ENCODE measurements at regions not wholly inside any gene's neighbourhood (a gene's known extent, or its start where the extent isn't known, plus 50 kb on each side); places are given as distances from the start of the nearest gene placed in this dataset.

- H3K27me3 ChIP-seq (ENCODE audit: control insufficient read depth, insufficient read depth, low read length, poor library complexity, severe bottlenecking), result no peaks in the 10 kb centered on the region
- TF ChIP-seq CTCF (conservative IDR thresholded peaks at IDR 0.05), result no peak
- no peaks in the 10 kb centered on the region for H3K36me3 ChIP-seq (ENCODE audit: control insufficient read depth, insufficient read depth, low read length)
- no peaks in the 10 kb centered on the region for H3K9me3 Mint-ChIP-seq
- H3K36me3 Mint-ChIP-seq (ENCODE audit: low read depth), result peaks cover 4% of the 10 kb centered on the region
- H3K27ac Mint-ChIP-seq, result no peak overlapping the region
- H3K9ac ChIP-seq (ENCODE audit: extremely low read depth, low read length, poor library complexity, severe bottlenecking), result no peak overlapping the region
- H3K4me1 ChIP-seq (ENCODE audit: control insufficient read depth, insufficient read depth, low read length), result peaks cover 4% of the 10 kb centered on the region
- no peak for DNase-seq
- peaks cover 9% of the 10 kb centered on the region for H3K9me3 ChIP-seq (ENCODE audit: control insufficient read depth, low read length)
- H3K4me3 ChIP-seq (ENCODE audit: low read length), result no peak overlapping the region
- peaks cover 23% of the 10 kb centered on the region for H3K4me1 Mint-ChIP-seq
- H3K27ac ChIP-seq (ENCODE audit: low read depth, low read length), result no peak overlapping the region
- H3K4me3 Mint-ChIP-seq, result no peak overlapping the region
- H3K27me3 Mint-ChIP-seq (ENCODE audit: insufficient read depth), result no peaks in the 10 kb centered on the region
These were observed 741.7 kb downstream of the RERGL start for GRCh38 chr12:17348311-17348710.

GRCh38 chr12:17344649-17345048 is 738.7 kb upstream of the LMO3 start:
- 98 to 100% methylated on average over 1 of the region's 1 CpG for WGBS, 2 experiments (ENCODE audit: insufficient coverage in 1 of 2, insufficient read length in 1 of 2)
- Mint-ChIP-seq H3K27me3 (ENCODE audit: insufficient read depth) (no peaks in the 10 kb centered on the region), H3K4me1 (peaks cover 33% of the 10 kb centered on the region), H3K4me3 (no peak overlapping the region), H3K36me3 (ENCODE audit: low read depth) (peaks cover 6% of the 10 kb centered on the region), H3K9me3 (peaks cover 2% of the 10 kb centered on the region), H3K27ac (no peak overlapping the region)
- Histone ChIP-seq H3K27me3 (ENCODE audit: control insufficient read depth, insufficient read depth, low read length, poor library complexity, severe bottlenecking) (no peaks in the 10 kb centered on the region), H3K9ac (ENCODE audit: extremely low read depth, low read length, poor library complexity, severe bottlenecking) (no peak overlapping the region), H3K4me3 (ENCODE audit: low read length) (no peak overlapping the region), H3K27ac (ENCODE audit: low read depth, low read length) (no peak overlapping the region), H3K36me3 (ENCODE audit: control insufficient read depth, insufficient read depth, low read length) (no peaks in the 10 kb centered on the region), H3K9me3 (ENCODE audit: control insufficient read depth, low read length) (peaks cover 13% of the 10 kb centered on the region), H3K4me1 (ENCODE audit: control insufficient read depth, insufficient read depth, low read length) (peaks cover 2% of the 10 kb centered on the region)
- peak; percentile 47 for DNase-seq
- no peak for TF ChIP-seq CTCF (conservative IDR thresholded peaks at IDR 0.05)

- Histone ChIP-seq H3K9me3 (ENCODE audit: control insufficient read depth, low read length) (peaks cover 23% of the 10 kb centered on the region), H3K27me3 (ENCODE audit: control insufficient read depth, insufficient read depth, low read length, poor library complexity, severe bottlenecking) (no peaks in the 10 kb centered on the region), H3K4me3 (ENCODE audit: low read length) (no peak overlapping the region), H3K27ac (ENCODE audit: low read depth, low read length) (no peak overlapping the region), H3K36me3 (ENCODE audit: control insufficient read depth, insufficient read depth, low read length) (no peaks in the 10 kb centered on the region), H3K9ac (ENCODE audit: extremely low read depth, low read length, poor library complexity, severe bottlenecking) (no peak overlapping the region), H3K4me1 (ENCODE audit: control insufficient read depth, insufficient read depth, low read length) (no peaks in the 10 kb centered on the region)
- Mint-ChIP-seq H3K4me3 (peak overlapping the region; percentile 21), H3K27me3 (ENCODE audit: insufficient read depth) (no peaks in the 10 kb centered on the region), H3K27ac (peak overlapping the region; percentile 67), H3K9me3 (peaks cover 6% of the 10 kb centered on the region), H3K4me1 (peaks cover 29% of the 10 kb centered on the region), H3K36me3 (ENCODE audit: low read depth) (peaks cover 9% of the 10 kb centered on the region)
- DNase-seq, result peak; percentile 69
- no peak for TF ChIP-seq CTCF (conservative IDR thresholded peaks at IDR 0.05)
- WGBS, 2 experiments (ENCODE audit: insufficient coverage in 1 of 2, insufficient read length in 1 of 2), result 67 to 78% methylated on average over 1 of the region's 1 CpG
These were observed 736.5 kb upstream of the LMO3 start for GRCh38 chr12:17342381-17342961.

All from endodermal cell (in vitro differentiated cells).